H1 (cell line): ENCODE measurements at regions not wholly inside any gene's neighbourhood (a gene's known extent, or its start where the extent isn't known, plus 50 kb on each side); places are given as distances from the start of the nearest gene placed in this dataset.

Experiments used
- CTCF ChIA-PET: fragments of 300-600 bp; sonication (Branson Sonifier 250); formaldehyde crosslinking; loops from one replicate; lab custom pipeline; 2021; ENCODE audit not compliant: partially characterized antibody; lab: Charles Lee
- POLR2A ChIA-PET: fragments of 300-600 bp; sonication (Branson Sonifier 250); formaldehyde crosslinking; loops from one replicate; lab custom pipeline; 2021; ENCODE audit warnings: inconsistent platforms; ENCODE audit not compliant: partially characterized antibody; lab: Charles Lee
- DNase-seq, 2 experiments: peaks; one replicate each; pipeline versions ENCODE4 v3.0.0 to v3.0.0-alpha.2; 2010 to 2022; ENCODE audit warnings: low spot score in 2 of 2, low read depth in 1 of 2, mixed read lengths in 1 of 2
- FAIRE-seq: peaks from 2 replicates; lab custom pipeline; 2011; peaks lifted over from hg19 to GRCh38; lab: Jason Lieb, UNC
- H2AFZ ChIP-seq: 2 replicates; pipeline ENCODE4 v1.8.1; 2012; ENCODE audit warnings: low read length, inconsistent platforms
- H2AK5ac ChIP-seq: 2 replicates; pipeline ENCODE4 v1.6.1; 2013; ENCODE audit warnings: low read depth, low read length
- H2BK120ac ChIP-seq: replicated peaks from 2 replicates; pipeline ENCODE3; 2013; ENCODE audit warnings: low read depth, low read length, inconsistent platforms
- H2BK12ac ChIP-seq: 2 replicates; pipeline ENCODE4 v1.6.1; 2013; ENCODE audit warnings: low read depth, low read length
- H2BK15ac ChIP-seq: 2 replicates; pipeline ENCODE4 v1.6.1; 2013; ENCODE audit warnings: low read length
- H2BK20ac ChIP-seq: 2 replicates; pipeline ENCODE4 v1.6.1; 2013; ENCODE audit warnings: low read length
- H2BK5ac ChIP-seq: 2 replicates; pipeline ENCODE4 v1.6.1; 2013; ENCODE audit warnings: low read depth, low read length
- H3K14ac ChIP-seq: 2 replicates; pipeline ENCODE4 v1.6.1; 2013; ENCODE audit warnings: inconsistent platforms; ENCODE audit not compliant: insufficient read length
- H3K18ac ChIP-seq: 2 replicates; pipeline ENCODE4 v1.6.1; 2013; ENCODE audit warnings: low read length; ENCODE audit errors: extremely low read depth
- H3K23ac ChIP-seq: 2 replicates; pipeline ENCODE4 v1.6.1; 2013; ENCODE audit warnings: inconsistent platforms; ENCODE audit not compliant: insufficient read length
- H3K23me2 ChIP-seq: 2 replicates; pipeline ENCODE4 v1.6.1; 2013; ENCODE audit warnings: low read depth, low read length
- H3K27ac ChIP-seq: 2 replicates; pipeline ENCODE4 v1.6.1; 2011; ENCODE audit warnings: low read depth, low read length, inconsistent platforms
- H3K27me3 ChIP-seq, 4 experiments: replicated peaks in 1 of 4; 1 replicate in 1 of 4; 2 replicates in 3 of 4; pipeline versions ENCODE4 v1.6.1 to v1.8.1; 2011 to 2013; ENCODE audit warnings: low read length in 3 of 4, mild to moderate bottlenecking in 3 of 4, inconsistent platforms in 2 of 4, mixed read lengths in 2 of 4, moderate library complexity in 1 of 4; ENCODE audit not compliant: control insufficient read depth in 3 of 4, insufficient read depth in 3 of 4; ENCODE audit errors: extremely low read depth in 1 of 4
- H3K36me3 ChIP-seq, 4 experiments: 2 replicates each; pipeline versions ENCODE4 v1.6.1 to v1.8.1; 2011 to 2013; ENCODE audit warnings: mild to moderate bottlenecking in 4 of 4, low read length in 3 of 4, moderate library complexity in 2 of 4, control low read depth in 1 of 4, inconsistent platforms in 1 of 4; ENCODE audit not compliant: insufficient read depth in 4 of 4, control insufficient read depth in 2 of 4
- H3K4ac ChIP-seq: replicated peaks from 2 replicates; pipeline ENCODE3; 2013; ENCODE audit warnings: low read length, low read depth, mixed read lengths, inconsistent platforms; ENCODE audit not compliant: insufficient read length
- H3K4me1 ChIP-seq, 4 experiments: replicated peaks in 1 of 4; 1 replicate in 1 of 4; 2 replicates in 3 of 4; pipeline versions ENCODE4 v1.6.1 to v1.8.1; 2011 to 2013; ENCODE audit warnings: low read length in 3 of 4, inconsistent platforms in 2 of 4, mixed read lengths in 1 of 4; ENCODE audit not compliant: insufficient read depth in 4 of 4, control insufficient read depth in 3 of 4
- H3K4me2 ChIP-seq, 2 experiments: 2 replicates each; pipeline versions ENCODE4 v1.6.1 to v1.8.1; 2011 to 2013; ENCODE audit warnings: low read depth in 2 of 2, low read length in 2 of 2, control low read depth in 1 of 2, inconsistent platforms in 1 of 2, mild to moderate bottlenecking in 1 of 2; ENCODE audit not compliant: insufficient read depth in 1 of 2
- H3K4me3 ChIP-seq, 4 experiments: fragments of 200-600, 300-600 bp in 1 of 4; sonication (generic), shearing (Covaris generic), sonication (Bioruptor Twin) in 1 of 4; 2 replicates each; pipeline versions ENCODE4 v1.5.1 to v1.8.1; 2011 to 2016; ENCODE audit warnings: low read length in 4 of 4, low read depth in 3 of 4, control low read depth in 2 of 4, inconsistent platforms in 2 of 4, mild to moderate bottlenecking in 2 of 4, mixed read lengths in 1 of 4, moderate library complexity in 1 of 4; ENCODE audit not compliant: insufficient read depth in 2 of 4; ENCODE audit errors: extremely low read depth in 1 of 4
- H3K56ac ChIP-seq: replicated peaks from 2 replicates; pipeline ENCODE3; 2013; ENCODE audit warnings: low read depth, mild to moderate bottlenecking, mixed read lengths, low read length, inconsistent platforms; ENCODE audit not compliant: insufficient read length
- H3K79me1 ChIP-seq: 2 replicates; pipeline ENCODE4 v1.6.1; 2013; ENCODE audit warnings: low read depth, low read length, control low read depth
- H3K79me2 ChIP-seq, 2 experiments: 2 replicates each; pipeline versions ENCODE4 v1.6.1 to v1.8.1; 2012 to 2013; ENCODE audit warnings: low read length in 2 of 2, mild to moderate bottlenecking in 2 of 2, inconsistent platforms in 1 of 2; ENCODE audit not compliant: insufficient read depth in 2 of 2, control insufficient read depth in 1 of 2
- H3K9ac ChIP-seq, 4 experiments: replicated peaks in 1 of 4; 1 replicate in 1 of 4; 2 replicates in 3 of 4; pipeline versions ENCODE4 v1.6.1 to v1.8.1; 2011 to 2013; ENCODE audit warnings: low read depth in 3 of 4, low read length in 3 of 4, control low read depth in 2 of 4, mild to moderate bottlenecking in 2 of 4, moderate library complexity in 2 of 4, inconsistent platforms in 1 of 4; ENCODE audit errors: extremely low read depth in 1 of 4
- H3K9me3 ChIP-seq, 2 experiments: 2 replicates each; pipeline versions ENCODE4 v1.6.1 to v1.8.1; 2012 to 2013; ENCODE audit warnings: mild to moderate bottlenecking in 2 of 2, moderate library complexity in 2 of 2, control low read depth in 1 of 2, inconsistent platforms in 1 of 2, low read depth in 1 of 2, low read length in 1 of 2, mixed read lengths in 1 of 2; ENCODE audit not compliant: insufficient read depth in 2 of 2
- H4K20me1 ChIP-seq, 2 experiments: replicated peaks in 1 of 2; 2 replicates each; pipeline versions ENCODE3 to v1.8.1; 2011 to 2013; ENCODE audit warnings: inconsistent platforms in 2 of 2, low read length in 2 of 2, mild to moderate bottlenecking in 1 of 2; ENCODE audit not compliant: insufficient read depth in 2 of 2, control insufficient read depth in 1 of 2
- H4K5ac ChIP-seq: 2 replicates; pipeline ENCODE4 v1.6.1; 2013; ENCODE audit warnings: low read length, low read depth, mixed read lengths, inconsistent platforms; ENCODE audit not compliant: insufficient read length
- H4K8ac ChIP-seq: 2 replicates; pipeline ENCODE4 v1.8.0; 2013; ENCODE audit warnings: mild to moderate bottlenecking, moderate library complexity, low read length, inconsistent platforms; ENCODE audit not compliant: insufficient read depth; ENCODE audit errors: extremely low read depth
- H4K91ac ChIP-seq: replicated peaks from 2 replicates; pipeline ENCODE3; 2013; ENCODE audit warnings: low read length, mixed read lengths, inconsistent platforms; ENCODE audit not compliant: insufficient read length
- CHD1 ChIP-seq: IDR thresholded peaks from 2 replicates; pipeline ENCODE4 v1.6.1; 2012; ENCODE audit warnings: low read depth, low read length, improper control_type of control experiment
- CREB1 ChIP-seq: IDR thresholded peaks from 2 replicates; pipeline ENCODE4 v1.6.1; 2012; ENCODE audit warnings: inconsistent platforms
- FOSL1 ChIP-seq: IDR thresholded peaks from 2 replicates; pipeline ENCODE4 v1.6.1; 2011; ENCODE audit warnings: mild to moderate bottlenecking, low read depth, low read length, moderate library complexity; ENCODE audit not compliant: insufficient read depth
- GTF2F1 ChIP-seq: IDR thresholded peaks from 2 replicates; pipeline ENCODE4 v1.6.1; 2012; ENCODE audit warnings: low read depth, low read length, improper control_type of control experiment, borderline replicate concordance
- SIX5 ChIP-seq: IDR thresholded peaks from 2 replicates; pipeline ENCODE4 v1.6.1; 2011; ENCODE audit warnings: mild to moderate bottlenecking, low read depth, low read length
- SUZ12 ChIP-seq: fragments of 200-600 bp; sonication (generic); IDR thresholded peaks from 2 replicates; pipeline ENCODE4 v1.6.1; 2012; ENCODE audit warnings: mild to moderate bottlenecking, inconsistent platforms, low read length, moderate library complexity, mixed read lengths
- TAF1 ChIP-seq: IDR thresholded peaks from 2 replicates; pipeline ENCODE4 v1.6.1; 2011; ENCODE audit warnings: mild to moderate bottlenecking, low read depth, low read length
- TEAD4 ChIP-seq: IDR thresholded peaks from 2 replicates; pipeline ENCODE4 v1.6.1; 2012; ENCODE audit warnings: low read depth, low read length, inconsistent platforms, mixed read lengths
- WGBS, 2 experiments: shearing (Covaris generic) in 1 of 2; methylation state at CpG; one replicate each; pipeline versions ENCODE4 v1.1.6 to v1.1.7; 2013 to 2015; ENCODE audit warnings: low lambda C conversion rate in 2 of 2, mixed read lengths in 2 of 2, inconsistent platforms in 1 of 2, low coverage in 1 of 2, missing lambda C conversion rate in 1 of 2; ENCODE audit not compliant: insufficient replicate concordance in 2 of 2, insufficient coverage in 1 of 2, insufficient read length in 1 of 2; ENCODE audit errors: extremely low coverage in 1 of 2, missing lambda C conversion rate in 1 of 2; 5-methylcytosine and 5-hydroxymethylcytosine counted together
- TF ChIP-seq, protein P1 (sequence below): IDR thresholded peaks from 2 replicates; pipeline ENCODE4 v1.6.1; 2012; ENCODE audit warnings: inconsistent platforms

- H2BK20ac ChIP-seq = no peak overlapping the region
- no peak overlapping the region for H4K91ac ChIP-seq
- no peak overlapping the region for H3K9ac ChIP-seq
- H2BK12ac ChIP-seq = no peak overlapping the region
- 85% methylated on average over 4 of the region's 4 CpGs; no CpG with 5 or more reads in 1 of the 2 experiments for WGBS, 2 experiments
- no peak overlapping the region for H4K5ac ChIP-seq
- CTCF ChIA-PET = interaction anchor here (0.7 to 1.0 kb wide), 3 partner anchors 10 to 180 kb away, joined by 3 to 4 read pairs (median 4); no protein-coding TSS in a partner anchor
- H4K8ac ChIP-seq = no peak overlapping the region
- no peak overlapping the region for H3K27ac ChIP-seq
- H4K20me1 ChIP-seq = peaks cover 0 to 2% of the 10 kb centered on the region in 2 experiments
- no peak overlapping the region for H3K4me3 ChIP-seq
- no peak overlapping the region for H3K18ac ChIP-seq
- no peak overlapping the region for H2AFZ ChIP-seq
- FAIRE-seq = no peak
- H2AK5ac ChIP-seq = no peak overlapping the region
- H3K79me1 ChIP-seq = no peaks in the 10 kb centered on the region
- peak in 1 of 2 experiments; percentile 34 for DNase-seq
- H3K27me3 ChIP-seq = no peaks in the 10 kb centered on the region; a peak in 1 of 7 replicates
- no peak overlapping the region for H3K56ac ChIP-seq
- no peak overlapping the region for H3K4ac ChIP-seq
- TF ChIP-seq GTF2F1 (no peak), CREB1 (no peak), SUZ12 (no peak), TEAD4 (no peak), SIX5 (no peak), TAF1 (no peak), CHD1 (no peak), FOSL1 (no peak)
- TF ChIP-seq, protein P1, sequence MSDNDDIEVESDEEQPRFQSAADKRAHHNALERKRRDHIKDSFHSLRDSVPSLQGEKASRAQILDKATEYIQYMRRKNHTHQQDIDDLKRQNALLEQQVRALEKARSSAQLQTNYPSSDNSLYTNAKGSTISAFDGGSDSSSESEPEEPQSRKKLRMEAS = no peak
- H3K4me1 ChIP-seq = no peaks in the 10 kb centered on the region
- H3K4me2 ChIP-seq = no peak overlapping the region
- H3K9me3 ChIP-seq = no peaks in the 10 kb centered on the region
- no peak overlapping the region for H2BK15ac ChIP-seq
- H3K36me3 ChIP-seq = no peaks in the 10 kb centered on the region
- POLR2A ChIA-PET = interaction anchor here (1.2 kb wide), 1 partner anchor 12 kb away, joined by 3 read pairs; no protein-coding TSS in a partner anchor
- H2BK120ac ChIP-seq = no peak overlapping the region
- no peaks in the 10 kb centered on the region for H3K79me2 ChIP-seq
- no peak overlapping the region for H2BK5ac ChIP-seq
- no peak overlapping the region for H3K23ac ChIP-seq
- no peak overlapping the region for H3K14ac ChIP-seq
- H3K23me2 ChIP-seq = no peaks in the 10 kb centered on the region
Measured at GRCh38 chr16:5309946-5310611, 212.5 kb upstream of the EEF2KMT start.
